H1 (cell line): ENCODE measurements at regions not wholly inside any gene's neighbourhood (a gene's known extent, or its start where the extent isn't known, plus 50 kb on each side); places are given as distances from the start of the nearest gene placed in this dataset.

Experiments
- ATF2 ChIP-seq: IDR thresholded peaks from 2 replicates; pipeline ENCODE4 v1.6.1; 2012; ENCODE audit warnings: low read length, inconsistent platforms
- CBX5 ChIP-seq: fragments of 300-800, 300-1000 bp; sonication (generic); IDR thresholded peaks from 2 replicates; pipeline ENCODE4 v1.7.1; 2016; ENCODE audit warnings: antibody characterized with exemption, low read length, low read depth
- POU5F1 ChIP-seq: IDR thresholded peaks from 2 replicates; pipeline ENCODE4 v1.6.1; 2011; ENCODE audit warnings: low read depth, mild to moderate bottlenecking, low read length, moderate library complexity
- SIRT6 ChIP-seq: IDR thresholded peaks from one replicate; pipeline ENCODE4 v1.7.1; 2012; ENCODE audit warnings: low read length, inconsistent platforms

GRCh38 chr1:14027099-14027498, 327.1 kb downstream of the PRDM2 start (continued):
- no peak for TF ChIP-seq CBX5
- TF ChIP-seq SIRT6 = no peak
- TF ChIP-seq ATF2 = no peak
- no peak for TF ChIP-seq POU5F1
